Caco-2 (cell line): ENCODE measurements at regions not wholly inside any gene's neighbourhood (a gene's known extent, or its start where the extent isn't known, plus 50 kb on each side); places are given as distances from the start of the nearest gene placed in this dataset.

Source experiments
- BruUV-seq: library from RNA; stranded (reverse); fragments of 400-500 nt; replicated peaks from 2 replicates; lab custom pipeline; 2021; lab: Mats Ljungman, UMichigan
- CTCF ChIA-PET: fragments of 300-600 bp; sonication (Branson Sonifier 250); formaldehyde crosslinking; loops from one replicate; lab custom pipeline; 2022; ENCODE audit warnings: antibody characterized with exemption; lab: Charles Lee
- POLR2A ChIA-PET: fragments of 300-600 bp; sonication (Branson Sonifier 250); formaldehyde crosslinking; loops from one replicate; lab custom pipeline; 2022; ENCODE audit warnings: antibody characterized with exemption; lab: Charles Lee
- DNase-seq, 2 experiments: peaks; one replicate each; pipeline versions ENCODE4 v3.0.0 to v3.0.0-alpha.2; 2020 to 2022
- H3K27me3 ChIP-seq: replicated peaks from 2 replicates; pipeline ENCODE4 v1.6.0; 2011; ENCODE audit warnings: low read length; ENCODE audit not compliant: control insufficient read depth, insufficient read depth
- H3K36me3 ChIP-seq: 2 replicates; pipeline ENCODE4 v1.5.1; 2011; ENCODE audit warnings: low read length; ENCODE audit not compliant: control insufficient read depth, insufficient read depth
- H3K4me1 ChIP-seq: fragments of 250-450 bp; sonication (Bioruptor Pico); 2 replicates; pipeline ENCODE4 v1.5.1; 2020; ENCODE audit warnings: mild to moderate bottlenecking
- H3K4me3 ChIP-seq: 2 replicates; pipeline ENCODE4 v1.5.1; 2011; ENCODE audit warnings: low read depth, mild to moderate bottlenecking, control low read depth, low read length
- H3K9me3 ChIP-seq: fragments of 250-450 bp; sonication (Bioruptor Pico); 2 replicates; pipeline ENCODE4 v1.5.1; 2020; ENCODE audit warnings: mild to moderate bottlenecking, moderate library complexity
- H3K27ac Mint-ChIP-seq: one replicate; pipeline ENCODE4 v1.8.0; 2022; ENCODE audit warnings: mixed read lengths; ENCODE audit not compliant: unreplicated experiment
- H3K27me3 Mint-ChIP-seq: one replicate; pipeline ENCODE4 v1.8.0; 2022; ENCODE audit warnings: mixed read lengths; ENCODE audit not compliant: insufficient read depth, unreplicated experiment
- H3K36me3 Mint-ChIP-seq: one replicate; pipeline ENCODE4 v1.8.0; 2022; ENCODE audit warnings: mild to moderate bottlenecking, mixed read lengths; ENCODE audit not compliant: insufficient read depth, unreplicated experiment
- H3K4me1 Mint-ChIP-seq: one replicate; pipeline ENCODE4 v1.8.0; 2022; ENCODE audit warnings: low read depth, mixed read lengths; ENCODE audit not compliant: unreplicated experiment
- H3K4me3 Mint-ChIP-seq: one replicate; pipeline ENCODE4 v1.8.0; 2022; ENCODE audit warnings: mild to moderate bottlenecking, moderate library complexity, mixed read lengths; ENCODE audit not compliant: unreplicated experiment
- H3K9me3 Mint-ChIP-seq: one replicate; pipeline ENCODE4 v1.8.0; 2022; ENCODE audit warnings: mixed read lengths; ENCODE audit not compliant: unreplicated experiment
- CTCF ChIP-seq, 2 experiments: fragments of 200-600 bp in 1 of 2; IDR thresholded peaks; 1 replicate in 1 of 2; 2 replicates in 1 of 2; pipeline versions ENCODE4 v1.5.1 to v1.8.0; 2011 to 2022; ENCODE audit warnings: antibody characterized with exemption in 1 of 2, control low read depth in 1 of 2, inconsistent platforms in 1 of 2, low read depth in 1 of 2, low read length in 1 of 2, mild to moderate bottlenecking in 1 of 2, moderate library complexity in 1 of 2; ENCODE audit not compliant: insufficient read depth in 1 of 2, severe bottlenecking in 1 of 2, unreplicated experiment in 1 of 2
- intact Hi-C: fragments of 100-400 bp; cut with micrococcal nuclease; formaldehyde crosslinking; loops from one replicate; pipeline ENCODE4 v1.10.0; 2022; ENCODE audit not compliant: unreplicated experiment

- Histone ChIP-seq H3K9me3 (no peaks in the 10 kb centered on the region), H3K27me3 (no peaks in the 10 kb centered on the region), H3K4me3 (no peak overlapping the region), H3K4me1 (no peaks in the 10 kb centered on the region), H3K36me3 (no peaks in the 10 kb centered on the region)
- ChIA-PET POLR2A (no interaction called here), CTCF (no interaction called here)
- H3K4me3 Mint-ChIP-seq: no peak overlapping the region
- intact Hi-C loops: no loop called here
- no peaks in the 10 kb centered on the region for H3K4me1 Mint-ChIP-seq
- H3K27ac Mint-ChIP-seq: no peak overlapping the region
- H3K9me3 Mint-ChIP-seq: no peaks in the 10 kb centered on the region
- DNase-seq: no peak
- no peaks in the 10 kb centered on the region for H3K27me3 Mint-ChIP-seq
- no peak for TF ChIP-seq CTCF (IDR thresholded peaks at IDR 0.05; ENCODE audit: insufficient read depth in 1 of 2, low read depth in 1 of 2, low read length in 1 of 2, severe bottlenecking in 1 of 2, unreplicated experiment in 1 of 2)
- no peaks in the 10 kb centered on the region for H3K36me3 Mint-ChIP-seq
- BruUV-seq: no TSS peak
Observed at GRCh38 chr4:126230269-126230668, 915.5 kb downstream of the FAT4 start.

GRCh38 chr4:126233483-126233882 is 918.7 kb downstream of the FAT4 start:
- H3K36me3 Mint-ChIP-seq: no peaks in the 10 kb centered on the region
- CTCF ChIA-PET: no interaction called here
- no peak overlapping the region for H3K27ac Mint-ChIP-seq

GRCh38 chr4:126238013-126238412 is 923.3 kb downstream of the FAT4 start:
- ChIA-PET POLR2A (no interaction called here), CTCF (no interaction called here)
- Histone ChIP-seq H3K36me3 (no peaks in the 10 kb centered on the region), H3K4me3 (no peak overlapping the region), H3K9me3 (no peaks in the 10 kb centered on the region), H3K4me1 (no peaks in the 10 kb centered on the region), H3K27me3 (no peaks in the 10 kb centered on the region)
- Mint-ChIP-seq H3K27ac (no peak overlapping the region), H3K36me3 (no peaks in the 10 kb centered on the region), H3K27me3 (no peaks in the 10 kb centered on the region), H3K9me3 (no peaks in the 10 kb centered on the region), H3K4me3 (no peak overlapping the region), H3K4me1 (no peaks in the 10 kb centered on the region)
- DNase-seq: no peak
- no peak for TF ChIP-seq CTCF (IDR thresholded peaks at IDR 0.05; ENCODE audit: insufficient read depth in 1 of 2, low read depth in 1 of 2, low read length in 1 of 2, severe bottlenecking in 1 of 2, unreplicated experiment in 1 of 2)
- no TSS peak for BruUV-seq
- intact Hi-C loops: no loop called here

More at GRCh38 chr4:126233483-126233882, 918.7 kb downstream of the FAT4 start:
- Histone ChIP-seq H3K36me3 (no peaks in the 10 kb centered on the region), H3K4me1 (no peaks in the 10 kb centered on the region), H3K9me3 (no peaks in the 10 kb centered on the region), H3K27me3 (no peaks in the 10 kb centered on the region), H3K4me3 (no peak overlapping the region)
- intact Hi-C loops: no loop called here
- H3K27me3 Mint-ChIP-seq: no peaks in the 10 kb centered on the region
- no peak overlapping the region for H3K4me3 Mint-ChIP-seq
- TF ChIP-seq CTCF (IDR thresholded peaks at IDR 0.05; ENCODE audit: insufficient read depth in 1 of 2, low read depth in 1 of 2, low read length in 1 of 2, severe bottlenecking in 1 of 2, unreplicated experiment in 1 of 2): no peak
- BruUV-seq: no TSS peak
- H3K4me1 Mint-ChIP-seq: no peaks in the 10 kb centered on the region
- no peak for DNase-seq
- POLR2A ChIA-PET: no interaction called here
- H3K9me3 Mint-ChIP-seq: no peaks in the 10 kb centered on the region
